Nucleus accumbens (tissue), 56 donors: ENCODE measurements at regions not wholly inside any gene's neighbourhood (a gene's known extent, or its start where the extent isn't known, plus 50 kb on each side); places are given as distances from the start of the nearest gene placed in this dataset.
"Not testable (repeated sequence)": the region's sequence is repeated elsewhere in the genome, so short reads cannot be mapped to it uniquely, and the experiment has no call there.

Source experiments
- DNase-seq, 56 donors: peaks; one replicate each; lab custom pipeline; 2025; lab: John Stamatoyannopoulos, UW

DNA sequence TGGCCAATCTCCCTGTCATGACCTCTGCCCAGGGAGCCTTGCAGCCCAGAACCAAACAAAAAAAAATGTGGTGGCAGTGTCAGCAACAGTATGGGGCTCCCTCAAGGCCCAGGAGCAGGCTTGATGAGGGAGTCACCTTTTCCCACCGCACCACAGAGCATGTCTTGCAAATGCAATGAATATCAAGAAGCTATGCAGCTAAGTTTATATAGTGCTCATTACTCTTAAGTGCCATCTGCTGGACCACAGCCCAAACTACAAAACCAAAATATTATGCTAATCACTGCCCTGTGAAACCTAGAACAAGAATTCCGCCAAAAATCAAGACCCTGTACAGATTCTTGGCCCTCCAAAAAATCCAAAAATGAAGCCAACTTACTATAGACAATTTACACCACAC, 65.9 kb downstream of the PABPC5 start:
- DNase-seq, result not testable (repeated sequence)

DNA sequence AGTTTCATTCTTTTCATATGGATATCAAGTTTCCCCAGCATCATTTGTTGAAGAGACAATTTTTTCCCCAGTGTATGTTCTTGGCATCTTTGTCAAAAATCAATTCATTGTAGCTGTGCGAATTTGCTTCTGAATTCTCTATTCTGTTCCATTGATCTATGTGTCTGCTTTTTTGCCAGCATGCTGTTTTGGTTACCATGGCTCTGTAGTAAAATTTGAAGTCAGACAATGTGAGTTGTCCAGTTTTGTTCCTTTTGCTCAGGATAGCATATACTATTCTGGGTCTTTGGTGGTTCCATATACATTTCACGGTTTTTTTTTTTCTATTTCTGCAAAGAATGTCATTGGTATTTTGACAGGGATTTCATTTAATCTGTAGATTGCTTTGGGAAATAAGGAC, 95.6 kb downstream of the PABPC5 start:
- DNase-seq, result not testable (repeated sequence)

DNA sequence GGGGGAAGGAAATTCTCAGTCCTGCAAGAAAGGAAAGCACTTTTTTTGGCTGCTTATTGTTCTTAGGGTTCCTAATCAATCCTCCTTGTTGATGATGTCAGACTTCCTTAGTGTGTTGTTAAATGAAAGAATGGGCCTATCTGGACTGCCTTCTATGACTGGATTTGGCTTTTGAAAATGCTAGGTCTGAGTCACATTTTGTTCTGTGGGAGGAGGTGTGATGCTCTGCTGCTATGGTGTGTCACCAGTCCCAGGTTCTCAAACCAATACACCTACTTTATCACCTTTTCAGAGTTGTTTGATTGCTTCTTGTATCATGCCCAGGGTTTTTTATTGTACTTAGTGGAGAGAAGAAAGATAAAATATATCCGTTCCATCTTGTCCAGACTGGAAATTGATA, 128.5 kb downstream of the PABPC5 start:
- peak in 1 of 56 donors; percentile 1 for DNase-seq
